Right ventricle myocardium inferior (tissue), 1 donor: ENCODE measurements at regions not wholly inside any gene's neighbourhood (a gene's known extent, or its start where the extent isn't known, plus 50 kb on each side); places are given as distances from the start of the nearest gene placed in this dataset.

Experiments used
- ATAC-seq: fragments of 200-7000 bp; cut with Tn5 transposase; one replicate; pipeline ENCODE4 v1.9.1; 2020; ENCODE audit warnings: mild to moderate bottlenecking, moderate library complexity
- DNase-seq: peaks from one replicate; pipeline ENCODE4 v3.0.0; 2021; ENCODE audit errors: missing footprints
- intact Hi-C: fragments of 100-400 bp; cut with DNase I; formaldehyde crosslinking; loops from one replicate; pipeline ENCODE4 v1.11.0; 2022
- donor health status: DM: no; HTN: yes; CAD: no; lungs with severe emphysema.

DNA sequence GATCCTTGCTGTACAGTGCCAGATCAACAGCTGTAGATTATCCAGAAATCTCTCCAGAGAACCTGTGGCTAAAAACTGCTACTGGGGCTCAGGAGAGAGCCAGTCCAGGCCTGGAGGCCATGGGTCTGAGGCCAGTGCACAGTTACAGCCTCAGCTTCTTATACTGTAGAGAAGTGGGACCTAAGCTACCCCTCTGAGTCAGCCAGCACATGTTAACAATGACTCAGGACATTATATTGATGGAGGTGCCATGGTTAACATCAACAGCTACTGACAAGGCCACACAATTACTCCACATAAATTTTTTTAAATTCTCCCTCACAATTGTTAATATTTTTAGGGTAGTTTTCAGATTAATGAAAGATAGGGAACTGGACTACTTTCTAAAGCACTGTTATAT lies 138.5 kb downstream of the RBM26 start:
- ATAC-seq (no peak), DNase-seq (no peak)
- intact Hi-C loops, result no loop called here

DNA sequence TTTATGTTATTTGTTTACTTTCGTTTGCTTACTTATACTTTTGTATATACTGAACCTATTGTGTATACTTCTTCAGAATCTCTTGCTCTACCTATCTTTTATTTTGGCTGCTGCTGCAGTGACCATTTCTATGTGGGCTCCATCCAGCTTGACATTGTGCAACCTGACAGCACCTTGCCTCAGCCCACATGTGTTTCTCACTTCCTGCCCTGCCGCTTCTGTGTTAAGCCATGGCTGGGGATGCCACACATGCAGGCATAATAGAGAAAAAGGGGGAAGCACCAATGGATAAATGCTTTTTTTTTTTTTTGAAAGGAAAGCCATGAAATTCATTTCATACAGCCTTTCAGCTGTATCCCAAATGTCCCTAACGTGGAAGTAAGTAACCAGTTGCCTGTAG lies 147.6 kb downstream of the RBM26 start:
- no peak for ATAC-seq
- intact Hi-C loops, result no loop called here
- DNase-seq, result no peak

DNA sequence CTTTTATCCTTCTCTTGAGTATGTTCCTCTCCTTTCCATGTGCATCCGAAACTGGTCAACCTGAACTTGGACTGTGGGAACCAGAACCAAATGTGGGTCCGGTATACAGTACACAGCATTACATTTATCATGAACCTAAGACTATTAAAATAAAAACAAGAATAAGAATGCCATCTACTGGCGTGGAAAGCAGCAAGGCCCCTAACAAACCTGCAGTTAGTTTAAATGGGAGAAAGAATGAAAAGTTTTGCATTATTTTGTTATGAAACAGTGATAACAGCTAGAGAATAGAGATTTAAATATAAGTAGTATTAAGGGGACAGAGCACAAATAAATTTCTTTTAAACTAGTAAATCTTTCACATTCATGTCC lies 159.5 kb downstream of the RBM26 start:
- intact Hi-C loops, result no loop called here
- ATAC-seq, result no peak
- no peak for DNase-seq

DNA sequence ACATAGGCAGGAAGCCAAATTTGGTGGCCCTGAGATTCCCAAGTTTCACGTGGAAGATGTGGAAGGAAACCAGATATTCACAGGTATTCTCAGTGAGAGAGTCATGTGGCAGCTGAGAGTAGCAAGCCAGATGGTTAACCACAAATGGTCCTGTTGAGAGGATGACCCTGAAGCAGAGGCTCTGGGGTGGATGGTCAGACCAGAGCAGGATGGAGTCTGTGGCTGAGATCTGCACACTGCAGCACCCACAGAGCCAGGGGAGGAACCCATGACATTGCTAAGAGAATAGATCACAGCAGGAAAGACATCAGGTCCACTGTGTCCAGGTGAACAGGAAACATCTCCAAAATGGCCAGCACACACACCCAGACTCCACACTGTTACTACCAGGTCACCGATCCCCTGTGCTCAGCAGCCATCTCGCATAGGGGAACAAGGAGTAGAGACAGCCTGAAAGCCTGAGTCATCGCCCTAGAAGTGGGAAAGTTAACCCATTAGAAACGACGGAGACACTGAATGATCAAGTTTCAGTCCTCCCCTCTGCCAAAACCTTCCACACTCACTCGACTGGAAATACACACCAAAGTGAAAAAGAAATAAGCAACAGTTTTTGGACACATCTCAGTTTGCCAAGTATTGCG lies 160.0 kb downstream of the RBM26 start:
- no peak for DNase-seq

DNA sequence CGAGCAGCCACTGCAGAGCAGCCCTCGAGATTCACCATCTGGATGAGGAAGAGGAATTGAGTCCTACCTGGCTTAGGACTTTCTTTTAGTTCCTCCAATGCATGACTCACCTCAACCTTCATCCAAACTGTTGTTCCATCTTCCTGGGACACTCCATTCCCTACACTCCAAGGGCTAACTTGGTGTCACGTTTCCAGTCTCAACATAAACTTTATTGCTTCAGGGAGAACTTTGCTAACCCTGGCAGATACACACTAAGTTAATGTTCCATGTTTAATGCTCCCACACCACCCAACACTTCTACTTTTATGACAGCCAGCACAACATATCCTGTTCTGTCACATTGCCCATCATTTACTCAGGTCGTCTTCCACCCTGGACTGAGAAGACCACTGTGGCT lies 164.4 kb downstream of the RBM26 start:
- DNase-seq (no peak), ATAC-seq (no peak)

More for the DNA sequence above, 160.0 kb downstream of the RBM26 start:
- no peak for ATAC-seq
- intact Hi-C loops, result no loop called here

DNA sequence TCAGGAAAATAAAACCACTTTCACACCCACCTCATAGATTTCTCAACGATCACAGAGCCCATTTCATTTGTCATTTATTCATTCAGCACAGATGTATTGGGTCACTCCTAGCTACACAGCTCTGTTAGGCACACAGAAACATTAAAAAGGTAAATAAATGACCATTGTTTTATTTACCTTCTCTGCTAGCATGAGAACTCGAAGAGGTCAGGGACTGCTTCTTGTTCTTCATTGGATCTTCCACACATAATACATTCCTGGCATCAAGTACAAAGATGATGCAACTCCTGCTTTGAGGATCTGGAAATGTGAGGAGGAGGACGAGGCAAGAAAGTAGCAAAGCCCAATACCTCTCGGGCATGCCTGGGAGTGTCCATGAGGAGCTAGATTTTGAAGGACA lies 168.1 kb downstream of the RBM26 start:
- ATAC-seq (no peak), DNase-seq (no peak)
- intact Hi-C loops, result no loop called here

More for the DNA sequence above, 164.4 kb downstream of the RBM26 start:
- intact Hi-C loops, result no loop called here

DNA sequence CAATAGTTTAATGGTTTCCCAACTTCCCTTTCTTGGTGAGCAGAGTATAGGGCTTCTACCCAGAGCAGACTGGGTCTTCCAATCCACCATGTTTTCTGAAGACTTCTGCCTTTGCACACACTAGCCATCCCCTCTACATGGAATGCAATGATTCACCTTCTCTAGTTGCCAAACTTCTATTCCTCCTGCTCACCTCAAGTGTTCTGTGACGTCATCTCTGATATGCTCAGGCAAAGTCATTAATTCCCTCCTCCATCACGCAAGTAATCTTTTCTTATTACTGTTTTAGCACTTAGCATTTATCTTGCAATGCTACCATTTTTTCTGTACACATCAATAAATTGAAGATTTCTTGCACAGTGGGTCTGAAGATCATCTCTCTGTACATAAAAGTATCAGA lies 174.2 kb downstream of the RBM26 start:
- no peak for DNase-seq
- intact Hi-C loops, result no loop called here
- no peak for ATAC-seq

DNA sequence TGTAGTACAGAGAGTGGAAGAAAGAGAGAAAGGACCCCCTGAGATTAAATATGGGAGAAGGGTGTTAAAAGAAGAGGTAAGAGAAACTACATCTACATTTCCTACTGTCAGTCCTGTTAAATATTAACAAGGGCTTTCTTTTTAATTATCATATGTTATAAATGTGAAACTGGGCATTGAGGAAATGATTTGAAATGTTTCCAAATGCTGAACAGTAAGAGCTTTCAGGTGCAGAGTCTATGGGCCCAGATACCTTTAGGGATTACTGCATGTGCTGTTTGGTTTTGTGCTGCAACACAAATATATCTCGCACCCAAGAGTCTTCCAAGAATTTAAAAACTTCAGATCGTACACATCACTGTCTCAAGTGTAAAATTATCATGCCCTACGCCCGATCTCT lies 176.3 kb downstream of the RBM26 start:
- no peak for ATAC-seq

DNA sequence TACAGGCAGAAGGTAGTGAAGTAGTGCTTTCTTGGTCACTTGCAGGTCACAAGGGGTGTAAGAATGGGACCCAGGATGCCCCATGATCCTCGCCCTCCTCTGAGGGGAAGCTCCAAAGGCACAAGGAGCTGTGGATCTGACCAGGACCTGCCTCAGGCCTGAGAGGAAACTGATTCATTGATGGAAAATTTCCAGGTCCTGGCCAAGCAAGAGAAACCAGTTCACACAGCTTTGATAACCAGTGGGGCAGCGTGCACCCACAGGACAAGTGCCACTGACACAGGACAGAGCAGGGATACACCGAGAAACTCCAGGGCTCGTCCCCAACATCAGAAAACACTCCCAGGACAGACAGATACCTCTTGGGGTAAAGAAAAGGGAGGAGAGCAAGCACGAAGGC lies 177.1 kb downstream of the RBM26 start:
- intact Hi-C loops, result no loop called here
- DNase-seq (no peak), ATAC-seq (no peak)

More for the DNA sequence above, 176.3 kb downstream of the RBM26 start:
- intact Hi-C loops, result no loop called here
- DNase-seq, result no peak

DNA sequence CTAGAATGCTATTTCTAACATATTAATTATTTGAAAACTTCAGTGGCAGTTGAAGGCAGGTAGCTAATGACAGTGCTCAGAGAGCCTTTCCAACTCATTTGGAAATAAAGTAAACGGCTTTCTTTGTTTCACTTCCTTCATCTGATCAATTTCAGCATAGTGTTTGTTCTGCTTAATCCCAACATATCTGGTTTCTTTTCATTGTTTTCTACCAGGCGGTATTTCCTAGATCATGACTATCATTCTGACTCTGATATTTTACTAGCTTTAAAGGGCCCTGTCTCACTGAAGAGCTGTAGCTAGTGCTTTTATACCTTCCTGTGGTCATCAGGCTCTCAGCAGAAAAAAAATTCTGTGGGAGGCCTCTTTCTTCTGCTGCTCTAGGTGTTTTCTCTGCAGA lies 178.6 kb downstream of the RBM26 start:
- intact Hi-C loops, result no loop called here

DNA sequence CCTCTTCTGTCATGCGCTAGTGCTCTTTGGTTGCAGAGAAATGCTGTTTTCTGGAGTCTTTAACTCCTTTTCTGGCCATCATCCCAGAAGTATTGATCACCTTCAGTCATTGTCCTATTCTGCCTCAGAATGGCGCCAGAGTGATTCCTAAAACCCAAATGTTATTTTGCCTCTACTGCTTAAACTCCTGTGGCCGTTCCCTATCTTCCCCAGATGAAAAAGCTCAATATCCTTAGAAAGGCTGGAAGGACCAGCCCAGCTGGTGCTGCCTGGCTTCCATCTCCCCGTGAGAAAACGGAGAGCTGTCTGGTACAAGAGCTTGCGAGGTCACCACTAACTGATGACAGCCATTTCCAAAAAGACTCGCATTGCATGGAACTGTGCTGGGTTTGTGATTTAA lies 179.1 kb downstream of the RBM26 start:
- DNase-seq (no peak), ATAC-seq (no peak)
- intact Hi-C loops, result no loop called here

More for the DNA sequence above, 178.6 kb downstream of the RBM26 start:
- ATAC-seq (no peak), DNase-seq (no peak)

DNA sequence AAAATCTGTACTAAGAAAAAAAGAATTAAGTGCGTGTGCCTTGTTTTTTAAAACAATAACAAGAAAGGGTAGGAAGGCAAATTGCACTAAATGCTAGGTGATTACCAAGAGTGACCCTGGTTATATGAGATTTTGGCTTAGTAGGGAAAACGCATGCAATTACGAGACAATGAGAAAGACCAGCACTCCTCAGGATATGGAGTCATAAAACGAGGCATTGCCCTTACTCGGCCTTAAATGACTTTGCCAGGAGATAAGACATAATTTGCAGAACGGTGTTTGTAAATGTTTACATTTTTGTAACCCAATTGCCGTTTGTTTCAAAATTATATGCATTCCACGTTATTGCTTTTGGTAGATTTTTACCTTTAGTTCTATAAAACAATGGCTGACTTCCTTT lies 179.8 kb downstream of the RBM26 start:
- ATAC-seq (no peak), DNase-seq (no peak)
- intact Hi-C loops, result no loop called here

DNA sequence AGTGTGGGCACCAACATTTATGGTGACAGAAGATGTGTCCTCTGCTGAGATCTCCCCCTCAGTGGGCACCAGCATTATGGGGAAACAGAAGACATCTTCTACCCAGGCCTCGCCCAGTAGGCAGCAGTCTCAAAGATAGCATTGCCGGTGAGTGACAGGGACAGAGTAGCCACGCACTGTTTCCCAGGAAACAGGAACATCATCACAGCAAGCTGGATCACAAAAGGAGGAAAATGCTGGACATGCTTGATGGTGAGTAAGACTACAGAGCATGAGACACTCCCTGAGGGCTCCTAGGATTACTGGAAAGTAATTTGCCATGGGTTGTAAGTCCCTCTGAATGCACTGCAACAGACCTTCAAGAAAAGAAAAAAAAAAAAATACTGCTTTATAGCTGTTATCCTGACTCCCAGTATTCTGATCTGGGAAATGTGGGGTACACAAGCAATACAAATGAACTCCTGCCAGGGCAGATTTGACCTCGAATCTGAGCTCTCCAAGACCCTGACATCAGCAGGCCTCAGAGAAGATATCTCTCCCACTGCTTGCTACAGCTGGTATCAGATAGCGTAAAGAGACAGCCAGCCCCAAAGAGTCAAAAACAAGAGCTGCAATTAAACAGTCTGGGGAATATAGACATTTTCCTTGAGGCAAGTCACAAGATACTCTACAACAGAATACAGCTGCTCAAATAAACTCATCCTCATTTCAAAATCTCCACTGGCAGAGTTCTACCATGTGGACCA lies 180.4 kb downstream of the RBM26 start:
- intact Hi-C loops, result no loop called here
- no peak for ATAC-seq
- no peak for DNase-seq

DNA sequence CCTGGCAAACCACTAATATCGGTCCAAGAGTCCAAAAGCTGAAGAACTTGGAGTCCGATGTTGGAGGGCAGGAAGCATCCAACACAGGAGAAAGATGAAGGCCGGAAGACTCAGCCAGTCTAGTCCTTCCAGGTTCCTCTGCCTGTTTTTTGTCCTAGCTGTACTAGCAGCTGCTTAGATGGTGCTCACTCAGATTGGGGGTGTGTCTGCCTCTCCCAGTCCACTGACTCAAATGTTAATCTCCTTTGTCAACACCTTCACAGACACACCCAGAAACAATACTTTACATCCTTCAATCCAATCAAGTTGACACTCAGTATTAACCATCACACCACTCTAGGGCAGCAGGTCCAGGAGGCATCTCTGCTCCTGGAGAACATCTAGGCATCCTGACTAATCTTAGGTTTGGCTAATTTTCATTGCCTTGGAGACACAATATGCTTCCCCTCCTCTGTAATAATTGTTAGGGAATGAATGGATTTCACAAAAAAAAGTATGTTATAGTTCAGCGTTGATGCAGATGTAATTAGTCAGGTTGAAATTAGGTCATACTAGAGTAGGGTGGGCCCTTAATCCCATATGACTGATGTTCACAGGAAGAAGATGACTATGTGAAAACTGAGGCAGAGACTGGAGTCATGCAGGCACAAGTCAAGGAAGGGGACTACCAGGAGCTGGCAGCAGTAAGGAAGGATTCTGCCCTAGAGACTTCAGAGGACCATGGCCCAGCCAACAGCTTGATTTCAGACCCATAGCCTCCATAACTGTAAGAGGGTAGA lies 183.4 kb downstream of the RBM26 start:
- DNase-seq (no peak), ATAC-seq (no peak)
- intact Hi-C loops, result no loop called here

DNA sequence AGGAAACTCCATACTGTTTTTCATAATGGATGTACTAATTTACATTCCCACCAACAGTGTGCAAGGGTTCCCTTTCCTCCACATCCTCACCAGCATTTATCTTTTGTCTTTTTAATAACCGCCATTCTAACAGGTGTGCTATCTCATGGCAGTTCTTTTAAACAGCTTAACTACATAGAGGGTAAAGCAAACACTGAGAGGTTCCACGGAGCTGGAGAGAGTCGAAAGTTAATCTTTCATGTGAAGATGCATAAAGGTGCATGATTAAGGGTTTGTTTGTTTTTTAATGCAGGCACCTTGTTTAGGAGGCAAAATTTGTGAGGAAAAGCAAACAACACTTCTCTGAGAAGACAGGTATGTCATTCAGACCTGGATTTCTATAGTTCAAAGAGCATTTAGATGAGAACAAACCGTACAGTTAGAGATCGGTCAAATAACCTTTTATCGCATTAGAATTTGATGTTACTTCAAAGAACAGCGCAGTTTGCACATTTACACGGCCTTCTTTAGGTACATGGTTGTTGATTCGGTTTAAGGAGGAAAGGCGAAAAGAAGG lies 193.9 kb downstream of the RBM26 start:
- intact Hi-C loops, result no loop called here
- ATAC-seq, result no peak
- DNase-seq, result no peak

DNA sequence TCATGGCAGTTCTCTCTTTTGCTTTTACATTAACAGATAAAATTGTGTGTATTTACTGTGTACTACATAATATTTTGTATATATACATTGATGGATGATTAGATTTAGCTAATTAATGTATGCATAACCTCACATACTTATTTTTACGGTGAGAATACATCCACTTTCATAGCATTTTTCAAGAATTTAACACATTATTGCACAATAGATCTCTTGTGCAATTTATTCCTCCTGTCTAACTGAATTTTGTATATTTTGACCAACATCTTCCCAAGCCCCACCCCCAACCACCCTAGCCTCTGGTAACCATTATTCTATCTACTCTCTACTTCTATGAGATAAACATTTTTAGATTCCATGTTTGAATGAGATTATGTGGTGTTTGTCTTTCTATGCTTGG lies 194.7 kb downstream of the RBM26 start:
- ATAC-seq (no peak), DNase-seq (no peak)
- intact Hi-C loops, result no loop called here

DNA sequence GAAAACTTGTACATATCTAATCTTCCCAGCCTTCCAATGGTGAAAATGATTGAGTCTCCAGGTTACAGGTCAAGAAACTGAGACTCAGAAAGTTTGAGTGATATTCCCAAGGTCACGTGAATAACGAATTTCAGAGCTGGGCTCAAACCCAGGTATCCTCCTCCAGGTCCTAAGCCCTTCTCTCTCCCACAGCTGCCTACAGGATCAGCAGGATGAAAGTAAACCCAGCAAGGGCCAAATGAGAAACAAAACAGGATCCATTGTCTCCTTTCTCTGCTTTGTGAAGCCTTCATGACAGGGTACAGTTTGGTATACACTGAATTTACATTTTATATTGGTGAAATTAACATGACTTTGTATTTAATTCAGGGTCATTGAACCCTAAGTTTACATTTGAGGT lies 208.1 kb downstream of the RBM26 start:
- ATAC-seq (no peak), DNase-seq (no peak)
- intact Hi-C loops, result no loop called here

DNA sequence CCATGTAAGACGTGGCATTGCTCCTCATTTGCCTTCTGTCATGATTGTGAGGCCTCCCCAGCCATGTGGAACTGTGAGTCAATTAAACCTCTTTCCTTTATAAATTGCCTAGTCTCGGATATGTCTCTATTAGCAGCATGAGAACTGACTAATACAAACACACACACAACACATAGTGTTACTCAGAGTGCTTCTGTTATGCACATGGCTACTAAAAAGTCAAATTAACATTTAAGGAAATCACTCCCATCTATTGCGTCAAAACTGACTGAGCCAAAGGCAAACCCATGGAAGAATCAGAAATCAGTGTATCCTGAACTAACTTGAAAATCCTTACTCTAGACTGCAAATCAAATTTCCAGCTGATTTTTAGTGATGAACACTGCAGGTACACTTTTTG lies 209.2 kb downstream of the RBM26 start:
- ATAC-seq (no peak), DNase-seq (no peak)
- intact Hi-C loops, result no loop called here

DNA sequence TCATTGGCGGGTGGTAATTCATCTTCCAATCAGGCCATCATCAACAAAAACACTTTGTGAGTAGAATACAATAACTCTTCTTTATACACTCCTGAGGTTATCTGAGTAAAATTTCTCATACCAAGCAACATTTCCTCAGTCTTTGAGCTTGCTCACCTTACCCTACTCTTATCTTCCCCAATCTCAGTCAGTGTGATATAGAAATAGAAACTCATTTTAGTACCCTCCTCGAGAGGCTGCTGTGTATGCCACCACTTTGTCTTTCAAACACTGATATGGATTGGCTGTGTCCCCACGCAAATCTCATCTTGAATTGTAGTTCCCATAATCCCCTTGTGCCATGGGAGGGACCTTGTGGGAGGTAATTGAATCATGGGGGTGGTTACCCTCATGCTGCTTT lies 209.7 kb downstream of the RBM26 start:
- intact Hi-C loops, result no loop called here
- DNase-seq, result no peak
- ATAC-seq, result no peak

DNA sequence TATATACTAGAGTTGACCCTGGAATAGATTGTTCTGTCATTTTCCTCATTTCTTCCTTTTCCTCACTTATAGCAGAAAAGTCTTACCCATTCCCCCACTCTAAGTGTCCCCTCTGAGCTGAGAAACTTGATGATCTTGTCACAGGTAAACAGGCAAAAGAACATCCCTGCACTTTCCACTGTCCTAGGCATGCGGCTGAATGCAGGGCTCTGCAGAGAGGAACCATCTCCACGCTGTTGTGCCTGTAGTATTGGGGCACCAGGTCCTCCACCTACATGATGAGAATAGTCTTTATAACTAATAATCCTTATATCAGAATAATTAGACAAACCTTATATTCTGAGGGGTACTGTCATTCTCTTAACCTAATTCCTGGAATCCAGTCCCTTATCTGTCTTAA lies 211.3 kb downstream of the RBM26 start:
- ATAC-seq (no peak), DNase-seq (no peak)
- intact Hi-C loops, result no loop called here
